ENCODE measurements at regions not wholly inside any gene's neighbourhood (a gene's known extent, or its start where the extent isn't known, plus 50 kb on each side); places are given as distances from the start of the nearest gene placed in this dataset.

DNA sequence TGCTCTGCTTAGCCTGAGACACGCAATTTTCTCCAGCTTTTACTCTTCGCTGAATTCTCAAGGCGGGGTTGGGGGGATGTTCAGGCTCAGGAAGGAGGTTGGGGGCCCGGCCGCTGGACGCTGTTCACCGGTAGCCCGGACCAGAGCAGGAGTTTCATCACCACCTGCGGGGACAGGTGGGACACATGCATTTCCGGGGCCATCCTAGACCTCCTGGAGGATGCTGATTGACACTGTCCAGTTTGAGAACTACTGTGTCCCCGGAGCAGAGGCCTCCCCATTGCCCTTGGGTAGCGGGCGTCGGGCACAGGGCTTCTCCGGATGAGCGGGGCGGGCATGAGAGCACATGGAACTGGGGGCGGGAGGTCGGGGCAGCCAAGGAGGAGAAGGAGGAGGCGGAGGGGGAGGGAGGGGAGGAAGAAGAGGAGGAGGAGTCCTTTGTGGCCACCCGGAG is 144.0 kb upstream of the GRK3 start:
- TF ChIP-seq ZNF274 (IDR thresholded peaks at IDR 0.05; ENCODE audit: low read depth, low read length): no peak
- no peak for TF ChIP-seq SUZ12 (IDR thresholded peaks at IDR 0.05; ENCODE audit: extremely low read depth, insufficient read depth, insufficient read length)

Measured in NT2/D1 (cell line).